ENCODE measurements at regions not wholly inside any gene's neighbourhood (a gene's known extent, or its start where the extent isn't known, plus 50 kb on each side); places are given as distances from the start of the nearest gene placed in this dataset.

DNA sequence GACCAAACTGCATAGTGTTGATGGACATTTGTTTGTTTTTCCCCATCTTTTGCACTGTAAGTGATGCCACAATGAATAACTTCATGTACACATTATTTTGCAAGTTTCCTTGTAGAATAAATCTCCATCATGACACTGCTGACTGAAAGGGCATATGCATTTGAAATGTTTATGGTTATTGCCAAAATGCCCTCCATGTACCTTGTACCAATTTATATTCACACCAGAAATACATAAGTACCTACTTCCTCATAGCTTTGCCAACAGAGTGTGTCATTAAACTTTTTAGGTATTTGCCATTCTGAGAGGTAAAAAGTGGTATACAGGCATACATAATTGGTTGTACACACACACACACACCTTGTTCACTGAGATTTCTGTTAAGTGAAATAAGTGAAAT lies 361.0 kb upstream of the PCSK5 start:
- H3K4me3 ChIP-seq (ENCODE audit: control insufficient read depth, low read depth, low read length), result no peak overlapping the region

GRCh38 chr9:75531588-75531987 lies 358.9 kb upstream of the PCSK5 start:
- H3K4me3 ChIP-seq (ENCODE audit: control insufficient read depth, low read depth, low read length), result no peak overlapping the region
- no peak for DNase-seq (ENCODE audit: low read depth)
- no peak for TF ChIP-seq CTCF (IDR thresholded peaks at IDR 0.05; ENCODE audit: control insufficient read depth, insufficient read depth, low read depth, low read length, missing control alignments)

More for the DNA sequence above, 361.0 kb upstream of the PCSK5 start:
- DNase-seq (ENCODE audit: low read depth), result no peak
- no peak for TF ChIP-seq CTCF (IDR thresholded peaks at IDR 0.05; ENCODE audit: control insufficient read depth, insufficient read depth, low read depth, low read length, missing control alignments)

DNA sequence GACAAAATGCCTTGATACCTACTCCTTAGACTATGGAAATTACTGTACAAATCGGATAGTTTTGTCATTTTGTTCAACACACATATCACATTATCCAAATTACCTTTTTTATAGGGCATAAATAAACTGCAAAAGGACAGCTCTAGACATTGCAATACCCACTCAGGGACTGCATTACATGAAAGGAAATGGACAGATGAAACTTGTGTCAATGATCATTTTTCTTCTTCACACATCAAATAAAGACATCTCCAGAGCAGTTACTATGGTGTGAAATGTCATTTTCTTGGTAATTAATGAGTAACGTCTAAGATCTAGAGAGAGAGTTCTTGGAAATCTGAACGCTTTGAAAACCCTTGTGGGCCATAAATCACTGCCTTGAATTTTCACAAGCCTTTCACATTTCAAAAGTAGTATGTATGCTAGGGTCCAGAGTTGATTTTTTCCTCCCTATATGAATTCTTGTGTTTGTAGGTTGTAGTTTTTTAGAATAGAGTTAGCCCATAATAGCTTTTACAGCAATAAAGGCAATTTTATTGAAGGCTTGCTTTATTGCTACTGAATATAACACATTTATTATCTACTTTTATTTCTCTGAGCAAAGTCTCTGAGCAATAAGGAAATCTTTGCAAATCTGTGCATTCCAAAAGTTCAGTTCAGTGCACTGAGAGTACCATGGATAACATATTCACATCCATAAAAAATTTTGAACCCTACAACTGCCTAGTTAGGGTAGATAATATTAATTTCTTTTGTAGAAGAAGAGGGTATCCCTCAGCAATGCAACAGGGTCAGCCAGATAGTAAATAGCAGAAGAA lies 358.0 kb upstream of the PCSK5 start:
- TF ChIP-seq CTCF (IDR thresholded peaks at IDR 0.05; ENCODE audit: control insufficient read depth, insufficient read depth, low read depth, low read length, missing control alignments), result no peak
- no peak for DNase-seq (ENCODE audit: low read depth)
- no peak overlapping the region for H3K4me3 ChIP-seq (ENCODE audit: control insufficient read depth, low read depth, low read length)

- no peak overlapping the region for H3K4me3 ChIP-seq (ENCODE audit: control insufficient read depth, low read depth, low read length)
- DNase-seq (ENCODE audit: low read depth), result no peak
- TF ChIP-seq CTCF (IDR thresholded peaks at IDR 0.05; ENCODE audit: control insufficient read depth, insufficient read depth, low read depth, low read length, missing control alignments), result no peak
These were observed 350.9 kb upstream of the PCSK5 start for GRCh38 chr9:75539523-75539922.

DNA sequence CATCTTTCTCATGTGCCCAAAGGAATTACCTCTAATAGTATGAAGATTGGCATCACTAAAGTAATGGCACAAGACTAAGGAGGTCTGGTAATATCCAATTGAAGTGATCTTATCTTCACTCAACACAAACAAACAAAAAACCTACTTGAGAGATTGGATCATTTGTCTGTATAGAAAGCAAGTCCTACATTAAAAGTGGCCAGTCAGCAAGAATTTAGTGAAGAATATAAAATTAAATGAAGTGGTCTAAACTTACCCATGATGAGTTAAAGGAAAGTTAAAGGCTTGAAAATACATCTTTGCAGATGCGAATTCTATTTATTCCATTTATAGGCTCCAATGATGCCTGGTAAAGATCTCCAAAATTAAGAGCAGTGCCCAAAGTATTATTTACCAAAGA lies 350.3 kb upstream of the PCSK5 start:
- TF ChIP-seq CTCF (IDR thresholded peaks at IDR 0.05; ENCODE audit: control insufficient read depth, insufficient read depth, low read depth, low read length, missing control alignments), result no peak
- DNase-seq (ENCODE audit: low read depth), result no peak
- no peak overlapping the region for H3K4me3 ChIP-seq (ENCODE audit: control insufficient read depth, low read depth, low read length)

DNA sequence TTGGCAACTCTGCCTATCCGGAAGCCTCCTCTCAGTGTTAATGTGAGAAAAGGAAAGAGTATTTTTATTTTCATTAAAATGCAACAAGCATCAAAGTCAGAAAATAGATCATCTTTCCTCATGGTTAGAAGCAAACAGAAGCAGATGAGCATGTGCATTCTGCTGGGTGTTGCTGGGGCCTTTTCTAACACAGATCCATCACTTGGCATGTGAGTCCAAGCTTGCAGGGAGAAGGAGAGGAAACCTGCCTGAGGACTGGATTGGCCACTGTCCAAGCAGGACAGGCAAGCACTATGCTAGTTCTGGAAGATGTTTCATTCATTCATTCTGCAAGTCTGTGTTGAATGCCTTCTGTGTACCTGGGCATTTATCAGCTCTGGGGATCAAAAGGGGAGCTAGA lies 348.7 kb upstream of the PCSK5 start:
- TF ChIP-seq CTCF (IDR thresholded peaks at IDR 0.05; ENCODE audit: control insufficient read depth, insufficient read depth, low read depth, low read length, missing control alignments), result no peak
- DNase-seq (ENCODE audit: low read depth), result no peak
- no peak overlapping the region for H3K4me3 ChIP-seq (ENCODE audit: control insufficient read depth, low read depth, low read length)
